ENCODE measurements at regions not wholly inside any gene's neighbourhood (a gene's known extent, or its start where the extent isn't known, plus 50 kb on each side); places are given as distances from the start of the nearest gene placed in this dataset.

DNA sequence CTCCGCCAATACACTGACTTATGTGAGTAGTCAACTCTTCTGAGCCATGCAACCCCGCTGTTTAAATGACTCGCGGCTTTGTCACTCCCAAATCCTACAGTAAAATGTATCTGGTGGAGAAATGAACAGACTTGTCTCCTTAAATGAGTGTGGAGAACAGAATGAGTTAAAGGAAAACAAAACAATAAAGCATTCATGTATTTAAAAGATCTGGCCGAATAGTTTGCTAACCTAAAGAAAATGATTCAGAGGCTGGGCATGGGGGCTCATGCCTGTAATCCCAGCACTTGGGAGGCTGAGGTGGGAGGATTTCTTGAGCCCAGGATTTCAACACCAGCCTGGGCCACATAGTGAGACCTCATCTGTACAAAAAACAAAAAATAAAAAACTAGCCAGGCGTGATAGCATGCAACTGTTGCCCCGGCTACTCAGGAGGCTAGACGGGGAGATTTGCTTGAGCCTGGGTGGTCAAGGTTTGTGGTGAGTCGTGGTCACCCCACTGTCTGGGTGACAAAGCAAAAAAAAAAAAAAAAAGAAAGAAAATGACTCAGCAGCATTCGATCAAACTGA lies 86.5 kb upstream of the PFKP start:
- no peak for DNase-seq

DNA sequence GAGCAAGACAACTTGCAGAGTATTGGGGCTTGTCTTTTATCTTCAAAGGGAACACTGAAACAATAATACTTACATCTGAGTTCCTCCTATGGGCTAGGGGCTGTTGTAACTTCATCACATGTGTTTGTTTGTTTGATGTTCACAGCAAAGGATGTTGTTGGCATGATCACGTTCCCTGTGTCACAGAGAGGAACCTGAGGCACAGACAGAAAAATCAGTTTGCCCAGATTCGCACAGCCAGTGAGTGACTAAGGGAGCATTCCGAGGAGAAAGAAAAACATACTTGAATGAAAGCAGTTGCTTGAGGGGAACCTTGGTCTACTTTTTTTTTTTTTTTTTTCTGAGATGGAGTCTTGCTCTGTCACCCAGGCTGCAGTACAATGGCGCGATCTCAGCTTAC lies 87.2 kb upstream of the PFKP start:
- DNase-seq: no peak

- no peak for DNase-seq
Observed at GRCh38 chr10:2979306-2979705, 88.0 kb upstream of the PFKP start.

DNA sequence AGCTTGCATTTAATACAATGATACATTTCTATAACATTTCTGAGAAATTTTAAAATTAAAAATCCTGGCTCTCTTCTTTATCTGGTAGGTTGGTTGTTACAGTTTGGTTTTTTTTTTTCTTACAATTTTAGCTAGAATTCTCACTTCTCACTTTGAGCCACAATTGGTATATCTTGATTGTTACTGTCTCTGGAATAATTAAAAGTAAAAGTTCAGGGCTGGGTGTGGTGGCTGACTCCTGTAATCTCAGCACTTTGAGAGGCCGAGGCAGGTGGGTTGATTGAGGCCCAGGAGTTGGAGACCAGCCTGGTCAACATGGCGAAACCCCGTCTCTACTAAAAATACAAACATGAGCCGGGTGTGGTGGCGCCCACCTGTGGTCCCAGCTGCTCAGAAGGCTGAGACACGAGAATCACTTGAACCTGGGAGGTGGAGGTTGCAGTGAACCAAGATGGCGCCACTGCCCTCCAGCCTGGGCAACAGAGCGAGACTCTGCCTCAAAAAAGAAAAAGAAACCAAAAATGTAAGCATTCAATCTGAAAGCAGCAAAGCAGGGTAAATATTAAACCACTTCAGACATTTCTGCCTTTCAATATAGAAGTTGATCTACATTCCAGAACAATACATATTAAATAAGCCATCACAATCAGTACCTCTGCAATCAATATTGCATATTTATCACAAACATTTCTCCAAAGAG lies 88.6 kb upstream of the PFKP start:
- DNase-seq: no peak

DNA sequence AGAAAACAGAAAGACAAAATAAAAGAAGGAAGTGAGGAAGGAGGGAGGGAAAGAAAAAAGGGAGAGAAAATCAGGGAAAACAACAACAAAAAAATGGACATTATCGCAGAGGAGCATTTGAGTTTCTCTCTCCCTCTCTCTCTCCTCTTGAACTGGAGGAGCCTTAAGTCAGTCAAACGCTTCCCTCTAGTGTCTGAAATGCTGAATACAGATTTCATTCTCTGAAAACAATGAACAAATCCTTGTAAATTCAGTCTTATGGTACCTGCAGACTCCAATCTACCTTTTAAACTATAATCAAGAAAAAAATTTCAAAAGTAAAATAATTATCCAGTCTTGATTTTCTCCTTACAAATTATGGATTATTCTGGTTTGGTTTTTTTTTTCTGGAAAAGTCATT lies 89.2 kb upstream of the PFKP start:
- DNase-seq: peak; percentile 11

DNA sequence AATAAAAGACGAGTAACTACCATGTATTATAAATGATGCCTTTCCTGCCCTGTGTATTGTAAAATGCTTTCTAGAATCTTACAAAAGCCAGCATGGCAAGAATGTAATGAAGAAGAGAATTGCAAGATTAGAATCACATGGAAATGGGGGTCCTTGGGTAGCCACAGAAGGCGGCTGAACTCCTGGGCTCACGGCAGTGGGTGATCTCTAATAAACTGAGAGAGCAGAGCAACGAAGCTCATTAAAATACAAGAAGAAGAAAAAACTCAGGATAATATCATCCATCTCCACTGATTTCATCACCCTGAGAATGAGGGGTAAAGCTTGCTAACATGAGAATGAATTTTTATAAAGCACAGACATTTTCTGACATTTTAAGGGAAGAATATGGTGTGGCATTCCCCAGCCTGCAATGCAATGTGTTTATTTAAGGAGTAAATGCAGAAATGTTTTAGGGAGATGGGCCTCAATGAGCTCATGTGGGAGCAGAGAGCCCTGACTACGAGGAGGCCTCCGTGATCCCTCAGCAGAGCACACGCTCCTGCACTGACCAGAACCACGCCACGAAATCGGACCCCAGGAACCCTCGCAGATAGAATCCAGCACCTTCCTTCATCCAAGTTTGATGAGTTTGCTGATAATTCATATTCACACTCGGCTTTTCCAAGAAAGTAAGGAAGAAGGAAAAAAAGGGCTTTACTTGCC lies 92.7 kb upstream of the PFKP start:
- no peak for DNase-seq

GRCh38 chr10:2974083-2974482 lies 93.3 kb upstream of the PFKP start:
- DNase-seq: no peak

DNA sequence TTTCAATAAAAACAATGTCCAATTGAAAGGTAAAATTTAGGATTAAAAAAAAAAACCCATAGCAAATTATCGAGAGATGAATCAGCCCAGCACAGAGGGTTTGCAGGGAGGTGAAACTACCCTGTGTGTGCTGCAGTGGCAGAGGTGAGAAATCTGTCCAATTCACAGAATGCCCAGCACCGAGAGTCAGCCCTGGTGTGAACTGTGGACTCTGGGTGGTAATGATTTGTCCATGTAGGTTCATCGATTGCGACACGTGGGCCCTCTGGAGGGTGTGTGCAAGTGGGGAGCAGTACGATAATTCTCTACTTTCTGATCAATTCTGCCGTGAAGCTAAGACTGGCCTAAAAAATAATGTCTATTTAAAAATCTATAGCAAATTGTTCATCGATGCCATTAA lies 94.5 kb upstream of the PFKP start:
- no peak for DNase-seq

- DNase-seq: no peak
Observed at GRCh38 chr10:2972216-2972615, 95.1 kb upstream of the PFKP start.

GRCh38 chr10:2970190-2970823 lies 97.0 kb upstream of the PFKP start:
- DNase-seq: no peak

- DNase-seq: no peak
Observed at GRCh38 chr10:2968401-2969058, 98.8 kb upstream of the PFKP start.

DNA sequence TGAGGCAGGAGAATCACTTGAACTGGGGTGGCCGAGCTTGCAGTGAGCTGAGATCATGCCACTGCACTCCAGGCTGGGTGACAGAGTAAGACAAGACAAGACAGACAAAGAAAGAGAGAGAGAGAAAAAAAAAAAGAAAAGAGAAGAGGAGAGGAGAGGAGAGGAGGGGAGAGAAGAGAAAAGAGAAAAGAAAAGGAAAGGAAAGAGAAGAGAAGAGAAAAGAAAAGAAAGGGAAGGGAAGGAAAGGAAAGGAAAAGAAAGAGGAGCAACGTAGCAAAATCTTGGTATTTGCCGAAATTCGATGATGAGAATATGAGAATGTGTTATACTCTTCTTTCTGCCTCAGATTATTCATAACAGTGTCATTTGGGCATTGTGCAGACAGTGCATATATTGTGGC lies 101.2 kb upstream of the PFKP start:
- DNase-seq: no peak

DNA sequence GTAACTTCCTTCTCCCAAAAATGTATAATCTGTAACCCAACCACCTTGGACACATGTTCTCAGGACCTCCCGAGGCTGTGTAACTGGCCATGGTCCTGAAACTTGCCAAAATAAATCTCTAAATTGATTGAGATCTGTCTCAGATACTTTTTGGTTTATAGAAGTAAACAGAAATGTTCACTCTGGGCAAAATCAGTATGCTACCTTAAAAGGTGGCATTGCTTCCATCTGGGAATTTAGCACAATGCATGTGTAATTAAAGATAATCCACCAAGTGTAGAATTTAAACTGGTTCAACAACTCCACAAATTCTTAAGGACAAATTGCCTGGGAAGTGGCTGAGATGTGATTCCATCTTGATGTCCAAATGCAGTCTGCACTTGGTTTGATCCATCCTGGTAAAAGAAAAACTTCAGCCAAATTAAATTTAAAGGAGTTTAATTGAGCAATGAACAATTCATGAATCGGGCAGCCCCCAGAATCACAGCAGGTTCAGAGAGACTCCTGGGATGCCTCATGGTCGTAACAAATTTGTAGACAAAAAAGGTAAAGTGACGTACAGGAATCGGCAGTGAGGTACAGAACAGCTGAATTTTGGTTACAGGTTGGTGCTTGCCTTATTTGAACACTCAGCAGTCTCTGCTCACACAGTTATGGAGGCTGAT lies 102.6 kb upstream of the PFKP start:
- no peak for DNase-seq

DNA sequence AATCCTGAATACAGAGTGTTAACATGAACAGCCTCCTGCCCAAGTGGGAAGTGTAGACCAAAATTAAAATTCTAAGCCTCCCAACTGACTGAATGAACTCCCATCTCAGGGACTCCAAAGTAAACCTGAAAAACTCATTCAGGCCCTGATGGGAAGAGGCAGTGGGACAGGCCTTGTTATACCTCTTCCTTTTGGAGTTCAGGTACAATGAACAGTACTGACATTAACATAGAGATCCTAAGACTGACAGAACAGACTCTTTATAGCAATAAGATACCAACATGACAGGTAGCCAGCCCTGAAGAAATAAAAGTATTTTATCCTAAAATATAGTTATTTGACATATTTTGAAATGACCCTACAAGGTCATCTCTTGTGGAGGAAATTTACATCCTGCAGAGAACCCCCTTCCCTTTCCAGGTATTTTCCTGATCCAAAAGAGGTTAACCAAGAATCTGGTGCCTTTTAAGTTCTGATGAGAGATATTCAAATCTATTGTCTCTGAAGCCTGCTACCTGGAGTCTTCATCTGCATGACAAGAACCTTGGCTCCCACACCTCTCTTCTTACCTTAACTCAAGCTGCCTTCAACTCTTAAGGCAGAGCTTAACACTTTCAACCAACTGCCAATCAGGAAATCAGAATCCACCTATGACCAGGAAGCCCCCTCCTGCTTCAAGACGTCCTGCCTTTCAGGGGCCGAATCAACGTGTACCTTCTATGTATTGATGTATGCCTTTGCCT lies 103.3 kb upstream of the PFKP start:
- DNase-seq: no peak

DNA sequence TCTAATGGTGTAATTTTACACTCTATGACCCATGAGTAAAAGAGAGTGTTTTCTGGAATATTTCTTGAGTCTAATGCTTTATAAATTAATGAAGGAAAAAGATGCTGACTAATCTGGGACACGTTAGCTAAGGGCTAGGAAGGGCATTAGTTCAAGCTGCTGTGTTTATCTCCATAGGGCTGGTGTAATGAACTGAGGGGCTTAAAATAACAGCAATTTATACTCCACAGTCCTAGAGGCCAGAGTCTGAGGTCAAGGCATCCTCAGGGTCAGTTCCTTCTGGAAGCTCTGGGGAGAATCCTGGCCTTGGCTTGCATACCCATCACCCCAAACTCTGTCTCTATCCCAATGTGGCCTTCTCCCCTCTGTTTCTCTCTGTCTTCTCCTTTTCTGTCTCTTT lies 105.2 kb upstream of the PFKP start:
- no peak for DNase-seq

DNA sequence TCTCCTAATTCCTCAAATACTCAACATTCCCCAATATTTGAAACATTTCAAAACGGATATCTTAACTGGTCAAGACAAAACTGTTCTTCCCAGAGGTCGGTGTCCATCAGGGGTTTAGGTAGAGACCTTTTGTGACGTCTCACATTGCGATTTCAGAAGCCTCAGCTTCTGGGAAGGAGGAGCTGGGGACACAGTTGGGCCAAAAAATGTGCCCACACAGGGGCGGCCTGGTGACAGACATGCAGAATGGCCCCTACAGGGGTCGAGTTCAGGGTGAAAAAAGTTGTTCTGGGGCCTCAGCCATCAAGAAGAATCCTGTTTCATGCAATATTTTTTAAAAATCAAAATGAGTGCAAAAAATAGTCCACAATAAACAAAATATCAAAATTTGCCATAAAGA lies 108.7 kb upstream of the PFKP start:
- DNase-seq: no peak

DNA sequence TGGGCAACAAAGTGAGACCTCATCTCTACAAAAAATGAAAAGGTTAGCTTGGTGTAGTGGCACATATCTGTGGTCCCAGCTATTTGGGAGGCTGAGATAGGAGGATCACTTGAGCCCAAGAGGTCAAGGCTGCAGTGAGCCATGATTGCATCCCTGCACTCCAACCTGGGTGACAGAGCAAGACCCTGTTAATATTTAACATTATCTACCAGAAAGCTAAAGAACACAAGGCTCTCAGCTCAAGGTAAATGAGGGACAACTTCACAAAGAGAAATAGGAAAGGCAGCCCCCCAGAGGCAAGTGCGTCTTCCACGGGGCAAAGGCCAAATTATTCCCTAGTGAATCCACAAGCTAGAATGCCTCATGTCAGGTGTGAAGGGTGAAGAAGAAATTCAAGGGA lies 109.6 kb upstream of the PFKP start:
- no peak for DNase-seq

DNA sequence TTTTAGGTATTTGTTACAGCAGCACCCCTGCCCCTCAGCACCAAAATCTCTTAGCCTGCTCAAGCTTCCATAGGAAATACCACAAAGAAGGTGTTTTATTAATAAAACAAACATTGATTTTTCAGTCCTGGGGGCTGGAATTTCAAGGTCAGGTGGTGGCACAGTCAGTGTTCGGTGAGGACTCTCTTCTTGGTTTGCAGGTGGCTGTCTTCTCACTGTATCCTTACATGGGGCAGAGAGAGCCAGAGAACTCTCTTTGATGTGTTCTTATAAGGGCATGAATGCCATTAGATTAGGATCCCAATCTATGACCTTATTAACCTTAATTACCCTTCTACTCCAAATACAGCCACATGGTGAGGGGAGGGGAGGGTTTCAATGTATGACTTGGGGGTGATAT lies 112.3 kb upstream of the PFKP start:
- no peak for DNase-seq

- no peak for DNase-seq
Observed at GRCh38 chr10:2953495-2953894, 113.9 kb upstream of the PFKP start.

- no peak for DNase-seq
Observed at GRCh38 chr10:2951235-2951835, 116.0 kb upstream of the PFKP start.

GRCh38 chr10:2950546-2950945 lies 116.8 kb upstream of the PFKP start:
- no peak for DNase-seq

- DNase-seq: no peak
Observed at GRCh38 chr10:2949948-2950354, 117.4 kb upstream of the PFKP start.
